OCI-LY1 (cell line): ENCODE measurements at regions not wholly inside any gene's neighbourhood (a gene's known extent, or its start where the extent isn't known, plus 50 kb on each side); places are given as distances from the start of the nearest gene placed in this dataset.

Experiments
- H2AFZ ChIP-seq: fragments of 200-600 bp; sonication (generic), shearing (Covaris generic); 2 replicates; pipeline ENCODE4 v1.6.0; 2014; ENCODE audit warnings: antibody characterized with exemption, mild to moderate bottlenecking, low read length
- H3F3A ChIP-seq: fragments of 200-600 bp; sonication (generic), shearing (Covaris generic); 2 replicates; pipeline ENCODE4 v1.6.0; 2014; ENCODE audit warnings: mild to moderate bottlenecking, antibody characterized with exemption, low read length, moderate library complexity; ENCODE audit not compliant: insufficient read depth
- H3K27ac ChIP-seq: fragments of 200-600 bp; sonication (generic); 2 replicates; pipeline ENCODE4 v1.5.1; 2014; ENCODE audit warnings: low read length, mixed run types, mild to moderate bottlenecking, low read depth; ENCODE audit not compliant: poor library complexity, severe bottlenecking
- H3K27me3 ChIP-seq: fragments of 200-600 bp; sonication (generic); 2 replicates; pipeline ENCODE4 v1.6.0; 2014; ENCODE audit warnings: antibody characterized with exemption, mild to moderate bottlenecking, low read length, moderate library complexity; ENCODE audit not compliant: insufficient read depth
- H3K36me3 ChIP-seq: fragments of 200-600 bp; sonication (generic); 2 replicates; pipeline ENCODE4 v1.6.1; 2014; ENCODE audit warnings: mild to moderate bottlenecking, antibody characterized with exemption, low read length, moderate library complexity, mixed read lengths; ENCODE audit not compliant: insufficient read depth
- H3K4me1 ChIP-seq: fragments of 200-600 bp; sonication (generic); 2 replicates; pipeline ENCODE4 v1.5.1; 2014; ENCODE audit warnings: mild to moderate bottlenecking, low read length, moderate library complexity; ENCODE audit not compliant: insufficient read depth, severe bottlenecking
- H3K4me2 ChIP-seq: fragments of 200-600 bp; sonication (generic), shearing (Covaris generic); 2 replicates; pipeline ENCODE4 v1.6.1; 2014; ENCODE audit warnings: low read length
- H3K4me3 ChIP-seq: fragments of 200-600 bp; sonication (generic); 2 replicates; pipeline ENCODE4 v1.5.1; 2014; ENCODE audit warnings: low read length, low read depth, mild to moderate bottlenecking, mixed read lengths; ENCODE audit not compliant: poor library complexity, severe bottlenecking
- H3K79me2 ChIP-seq: fragments of 200-600 bp; shearing (Covaris generic); 2 replicates; pipeline ENCODE4 v1.6.1; 2016; ENCODE audit warnings: mixed run types, low read length, mixed read lengths; ENCODE audit not compliant: insufficient read depth
- H3K9ac ChIP-seq: fragments of 200-600 bp; sonication (generic), shearing (Covaris generic); 2 replicates; pipeline ENCODE4 v1.6.1; 2014; ENCODE audit warnings: mild to moderate bottlenecking, low read length, mixed read lengths
- H3K9me2 ChIP-seq: fragments of 200-600 bp; sonication (generic), shearing (Covaris generic); 2 replicates; pipeline ENCODE4 v1.6.1; 2014; ENCODE audit warnings: low read depth, mild to moderate bottlenecking, low read length, mixed read lengths
- H3K9me3 ChIP-seq: fragments of 200-600 bp; shearing (Covaris generic); 2 replicates; pipeline ENCODE4 v1.6.1; 2014; ENCODE audit warnings: low read length, mixed read lengths
- H4K20me1 ChIP-seq: fragments of 200-600 bp; sonication (generic), shearing (Covaris generic); 2 replicates; pipeline ENCODE4 v1.6.0; 2016; ENCODE audit warnings: mild to moderate bottlenecking, low read length; ENCODE audit not compliant: insufficient read depth
- EZH2 ChIP-seq: fragments of 200-600 bp; sonication (generic), shearing (Covaris generic); IDR thresholded peaks from 2 replicates; pipeline ENCODE4 v1.8.0; 2017; ENCODE audit warnings: borderline replicate concordance, mixed run types, mild to moderate bottlenecking, antibody characterized with exemption, low read length, moderate library complexity, mixed read lengths
- TF ChIP-seq, protein P1 (sequence below): fragments of 200-600 bp; sonication (generic), shearing (Covaris generic); IDR thresholded peaks from 2 replicates; pipeline ENCODE4 v1.5.1; 2017; ENCODE audit warnings: mild to moderate bottlenecking, antibody characterized with exemption, low read length, moderate library complexity, mixed read lengths

GRCh38 chr5:35416217-35416988 is 186.1 kb upstream of the PRLR start:
- Histone ChIP-seq H2AFZ (no peak overlapping the region), H3K4me1 (no peaks in the 10 kb centered on the region), H3K27me3 (no peaks in the 10 kb centered on the region), H3F3A (no peaks in the 10 kb centered on the region), H3K9me3 (no peaks in the 10 kb centered on the region), H3K27ac (no peak overlapping the region), H3K79me2 (no peaks in the 10 kb centered on the region), H3K36me3 (no peaks in the 10 kb centered on the region), H3K4me3 (no peak overlapping the region), H3K9me2 (no peaks in the 10 kb centered on the region), H3K4me2 (no peak overlapping the region), H3K9ac (no peak overlapping the region), H4K20me1 (no peaks in the 10 kb centered on the region)
- TF ChIP-seq, protein P1, sequence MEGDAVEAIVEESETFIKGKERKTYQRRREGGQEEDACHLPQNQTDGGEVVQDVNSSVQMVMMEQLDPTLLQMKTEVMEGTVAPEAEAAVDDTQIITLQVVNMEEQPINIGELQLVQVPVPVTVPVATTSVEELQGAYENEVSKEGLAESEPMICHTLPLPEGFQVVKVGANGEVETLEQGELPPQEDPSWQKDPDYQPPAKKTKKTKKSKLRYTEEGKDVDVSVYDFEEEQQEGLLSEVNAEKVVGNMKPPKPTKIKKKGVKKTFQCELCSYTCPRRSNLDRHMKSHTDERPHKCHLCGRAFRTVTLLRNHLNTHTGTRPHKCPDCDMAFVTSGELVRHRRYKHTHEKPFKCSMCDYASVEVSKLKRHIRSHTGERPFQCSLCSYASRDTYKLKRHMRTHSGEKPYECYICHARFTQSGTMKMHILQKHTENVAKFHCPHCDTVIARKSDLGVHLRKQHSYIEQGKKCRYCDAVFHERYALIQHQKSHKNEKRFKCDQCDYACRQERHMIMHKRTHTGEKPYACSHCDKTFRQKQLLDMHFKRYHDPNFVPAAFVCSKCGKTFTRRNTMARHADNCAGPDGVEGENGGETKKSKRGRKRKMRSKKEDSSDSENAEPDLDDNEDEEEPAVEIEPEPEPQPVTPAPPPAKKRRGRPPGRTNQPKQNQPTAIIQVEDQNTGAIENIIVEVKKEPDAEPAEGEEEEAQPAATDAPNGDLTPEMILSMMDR = no peak
- TF ChIP-seq EZH2 = no peak

DNA sequence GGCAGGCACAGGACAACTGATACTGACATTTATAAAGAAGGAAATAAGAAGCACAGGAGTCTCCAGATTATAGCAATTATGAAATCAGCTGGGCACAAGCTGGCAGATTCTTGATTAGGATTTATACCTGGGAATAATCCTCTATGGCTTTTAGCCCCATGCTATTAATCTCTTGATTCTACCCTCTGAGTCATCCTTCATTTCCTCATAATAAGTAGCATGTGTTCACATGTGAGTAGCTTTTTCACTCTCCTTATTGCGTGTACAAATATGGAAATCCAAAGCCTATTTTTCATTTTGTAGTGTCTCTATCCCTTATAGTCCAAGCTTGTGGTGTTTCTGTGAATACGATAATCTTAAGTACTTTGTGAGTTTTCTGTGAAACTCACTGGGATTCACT is 185.0 kb upstream of the PRLR start:
- Histone ChIP-seq H3K4me1 (no peaks in the 10 kb centered on the region), H3K4me2 (no peak overlapping the region), H3K27ac (no peak overlapping the region), H3K9me3 (no peaks in the 10 kb centered on the region), H3K4me3 (no peak overlapping the region), H3K9ac (no peak overlapping the region), H3K9me2 (no peaks in the 10 kb centered on the region), H3K27me3 (no peaks in the 10 kb centered on the region), H4K20me1 (no peaks in the 10 kb centered on the region), H2AFZ (no peak overlapping the region), H3F3A (no peaks in the 10 kb centered on the region), H3K36me3 (no peaks in the 10 kb centered on the region), H3K79me2 (no peaks in the 10 kb centered on the region)
- TF ChIP-seq EZH2 = no peak
- TF ChIP-seq, protein P1 = no peak

DNA sequence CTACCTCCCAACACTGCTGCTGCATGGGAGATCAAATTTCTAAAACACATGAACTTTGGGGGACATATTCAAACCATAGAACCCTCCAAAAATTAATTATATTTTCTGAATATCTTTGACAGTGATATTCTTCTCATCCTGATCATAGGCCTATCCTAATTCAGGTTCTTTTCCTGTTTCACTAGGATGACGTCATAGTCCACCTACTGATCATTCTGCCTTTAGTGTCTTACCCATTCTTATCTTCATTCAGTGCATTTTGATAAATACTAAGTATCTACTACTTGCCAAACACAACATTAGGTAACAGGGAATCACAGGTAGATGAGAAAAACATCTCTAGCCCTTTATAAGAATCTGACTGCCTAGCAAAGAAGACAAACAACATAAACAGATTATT is 179.1 kb upstream of the PRLR start:
- no peaks in the 10 kb centered on the region for H3K79me2 ChIP-seq
- no peaks in the 10 kb centered on the region for H4K20me1 ChIP-seq
- no peaks in the 10 kb centered on the region for H3K27me3 ChIP-seq
- no peak overlapping the region for H3K4me2 ChIP-seq
- H3K4me3 ChIP-seq = no peak overlapping the region
- no peaks in the 10 kb centered on the region for H3K36me3 ChIP-seq
- H3K4me1 ChIP-seq = no peaks in the 10 kb centered on the region
- H3K9ac ChIP-seq = no peak overlapping the region
- no peaks in the 10 kb centered on the region for H3K9me2 ChIP-seq
- H3F3A ChIP-seq = no peaks in the 10 kb centered on the region
- no peaks in the 10 kb centered on the region for H3K9me3 ChIP-seq
- TF ChIP-seq, protein P1 = no peak
- H2AFZ ChIP-seq = no peak overlapping the region
- no peak overlapping the region for H3K27ac ChIP-seq
